BLaER1 treated with 17β-estradiol and CSF1 and Interleukin-3, amounts not matched to agents 10 nM and 100 nM (cell line): ENCODE measurements at regions not wholly inside any gene's neighbourhood (a gene's known extent, or its start where the extent isn't known, plus 50 kb on each side); places are given as distances from the start of the nearest gene placed in this dataset.

Experiments
- H3K27ac ChIP-seq, 11 experiments: shearing (Covaris generic); formaldehyde crosslinking; 2 replicates each; pipeline ENCODE4 v1.8.1; 2022
- H3K27me3 ChIP-seq, 11 experiments: shearing (Covaris generic); formaldehyde crosslinking; 2 replicates each; pipeline ENCODE4 v1.8.1; 2022
- H3K36me3 ChIP-seq, 11 experiments: shearing (Covaris generic); formaldehyde crosslinking; 2 replicates each; pipeline ENCODE4 v1.8.1; 2022
- H3K4me1 ChIP-seq, 10 experiments: shearing (Covaris generic); formaldehyde crosslinking; 2 replicates each; pipeline ENCODE4 v1.8.1; 2022
- H3K4me2 ChIP-seq, 11 experiments: shearing (Covaris generic); formaldehyde crosslinking; 2 replicates each; pipeline ENCODE4 v1.8.1; 2022
- H3K4me3 ChIP-seq, 10 experiments: shearing (Covaris generic); formaldehyde crosslinking; 2 replicates each; pipeline ENCODE4 v1.8.1; 2022
- H3K9ac ChIP-seq, 11 experiments: shearing (Covaris generic); formaldehyde crosslinking; 2 replicates each; pipeline ENCODE4 v1.8.1; 2022
- H3K9me3 ChIP-seq, 11 experiments: shearing (Covaris generic); formaldehyde crosslinking; replicated peaks in 1 of 11; 2 replicates each; pipeline ENCODE4 v1.8.1; 2022
- H4K20me1 ChIP-seq, 11 experiments: shearing (Covaris generic); formaldehyde crosslinking; 2 replicates each; pipeline ENCODE4 v1.8.1; 2022
- Cebpa-rat ChIP-seq, 11 experiments: shearing (Covaris generic); IDR thresholded peaks; 2 replicates each; pipeline ENCODE4 v1.8.1; 2022

- no peak overlapping the region for H3K27ac ChIP-seq
- no peaks in the 10 kb centered on the region for H4K20me1 ChIP-seq
- no peaks in the 10 kb centered on the region for H3K27me3 ChIP-seq
- H3K4me3 ChIP-seq: no peak overlapping the region
- H3K36me3 ChIP-seq: no peaks in the 10 kb centered on the region
- no peak for TF ChIP-seq Cebpa-rat (IDR thresholded peaks at IDR 0.05)
- H3K4me1 ChIP-seq: no peaks in the 10 kb centered on the region
- H3K9me3 ChIP-seq: peaks cover 0 to 8% (median 0%) of the 10 kb centered on the region in 11 experiments; a peak in 4 of 22 replicates
- no peak overlapping the region for H3K4me2 ChIP-seq
- H3K9ac ChIP-seq: no peak overlapping the region
Measured at GRCh38 chr14:62303437-62303836, 541.2 kb downstream of the SNAPC1 start.

- no peak overlapping the region for H3K4me2 ChIP-seq
- no peaks in the 10 kb centered on the region for H4K20me1 ChIP-seq
- H3K27me3 ChIP-seq: no peaks in the 10 kb centered on the region
- H3K27ac ChIP-seq: no peak overlapping the region
- H3K4me3 ChIP-seq: no peak overlapping the region
- no peak overlapping the region for H3K9ac ChIP-seq
- TF ChIP-seq Cebpa-rat (IDR thresholded peaks at IDR 0.05): no peak
- H3K4me1 ChIP-seq: no peaks in the 10 kb centered on the region
- no peaks in the 10 kb centered on the region for H3K36me3 ChIP-seq
- H3K9me3 ChIP-seq: peaks cover 0 to 8% (median 0%) of the 10 kb centered on the region in 11 experiments; a peak in 4 of 22 replicates
Measured at GRCh38 chr14:62304257-62304656, 542.0 kb downstream of the SNAPC1 start.

GRCh38 chr14:62307844-62308243 is 545.6 kb downstream of the SNAPC1 start:
- no peaks in the 10 kb centered on the region for H3K4me1 ChIP-seq
- no peak overlapping the region for H3K27ac ChIP-seq
- H3K36me3 ChIP-seq: no peaks in the 10 kb centered on the region
- no peaks in the 10 kb centered on the region for H4K20me1 ChIP-seq
- no peak overlapping the region for H3K4me2 ChIP-seq
- no peak overlapping the region for H3K4me3 ChIP-seq
- no peaks in the 10 kb centered on the region for H3K9me3 ChIP-seq
- no peak overlapping the region for H3K9ac ChIP-seq
- TF ChIP-seq Cebpa-rat (IDR thresholded peaks at IDR 0.05): no peak
- H3K27me3 ChIP-seq: no peaks in the 10 kb centered on the region

DNA sequence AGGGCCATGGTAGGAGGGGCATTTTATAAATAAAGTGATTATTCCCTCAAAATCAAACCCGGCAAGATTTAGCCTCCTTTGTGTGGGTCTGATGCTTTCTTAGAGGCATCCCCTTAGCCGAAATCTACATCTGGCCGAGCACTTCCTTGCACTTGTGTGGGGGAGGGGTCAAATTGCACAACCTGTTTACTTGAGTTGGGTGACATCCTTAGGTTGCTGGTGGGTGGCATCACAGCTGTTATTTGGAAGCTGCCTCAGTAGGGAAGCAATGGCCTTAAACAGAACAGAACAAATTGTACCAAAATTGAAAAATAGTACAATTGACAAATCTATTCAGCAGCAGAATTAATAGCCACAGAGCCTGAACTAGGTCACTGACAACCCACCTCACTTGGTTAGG is 546.1 kb downstream of the SNAPC1 start:
- H3K9ac ChIP-seq: no peak overlapping the region
- no peaks in the 10 kb centered on the region for H3K9me3 ChIP-seq
- no peak overlapping the region for H3K4me2 ChIP-seq
- TF ChIP-seq Cebpa-rat (IDR thresholded peaks at IDR 0.05): peak in 2 of 11 experiments; percentile 24 to 40; a peak in 1 of 22 replicates
- no peaks in the 10 kb centered on the region for H3K4me1 ChIP-seq
- H3K4me3 ChIP-seq: no peak overlapping the region
- H3K36me3 ChIP-seq: no peaks in the 10 kb centered on the region
- no peaks in the 10 kb centered on the region for H3K27me3 ChIP-seq
- no peaks in the 10 kb centered on the region for H4K20me1 ChIP-seq
- no peak overlapping the region for H3K27ac ChIP-seq

DNA sequence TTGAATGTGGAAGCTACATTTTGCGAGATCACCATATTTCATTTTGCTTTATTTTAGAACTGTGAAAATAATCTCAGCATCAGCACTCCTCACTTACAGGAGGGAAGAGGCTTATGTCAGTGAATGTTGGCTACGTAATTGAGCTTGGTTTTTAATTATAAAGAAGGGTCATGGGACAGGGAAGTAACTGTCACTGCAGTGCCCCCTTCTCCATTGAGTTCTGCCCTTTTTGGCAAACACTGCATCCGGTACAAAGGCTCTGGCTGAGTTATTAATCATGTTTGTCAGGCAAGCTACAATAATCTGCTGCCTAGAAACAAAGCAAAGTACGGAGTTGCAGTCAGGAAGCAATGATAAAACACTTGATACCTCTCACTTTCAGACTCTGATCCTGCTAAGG is 546.7 kb downstream of the SNAPC1 start:
- no peaks in the 10 kb centered on the region for H4K20me1 ChIP-seq
- H3K36me3 ChIP-seq: no peaks in the 10 kb centered on the region
- H3K27me3 ChIP-seq: no peaks in the 10 kb centered on the region
- H3K4me2 ChIP-seq: no peak overlapping the region
- no peak overlapping the region for H3K4me3 ChIP-seq
- no peak overlapping the region for H3K27ac ChIP-seq
- no peaks in the 10 kb centered on the region for H3K4me1 ChIP-seq
- no peaks in the 10 kb centered on the region for H3K9me3 ChIP-seq
- no peak for TF ChIP-seq Cebpa-rat (IDR thresholded peaks at IDR 0.05)
- H3K9ac ChIP-seq: no peak overlapping the region

DNA sequence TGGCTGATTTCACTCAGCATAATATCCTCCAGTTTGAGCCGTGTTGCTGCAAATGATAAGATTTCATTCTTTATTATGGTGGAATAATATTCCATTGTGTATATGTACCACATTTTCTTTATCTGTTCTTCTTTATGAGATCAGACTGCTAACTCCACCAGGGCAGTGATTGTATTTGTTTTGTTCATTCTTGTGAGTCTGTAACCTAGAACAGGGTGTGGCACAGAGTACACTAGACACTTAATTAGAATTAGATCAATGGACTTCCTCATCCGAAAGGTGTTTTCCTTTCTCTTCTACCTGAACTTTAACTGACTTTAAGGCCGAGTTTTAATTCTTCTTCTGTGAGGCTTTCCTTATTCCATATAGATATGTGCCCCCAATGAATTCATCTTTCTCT is 551.0 kb downstream of the SNAPC1 start:
- H3K9me3 ChIP-seq: no peaks in the 10 kb centered on the region
- H3K9ac ChIP-seq: no peak overlapping the region
- no peak overlapping the region for H3K4me3 ChIP-seq
- no peaks in the 10 kb centered on the region for H3K4me1 ChIP-seq
- no peak overlapping the region for H3K4me2 ChIP-seq
- H4K20me1 ChIP-seq: no peaks in the 10 kb centered on the region
- H3K27ac ChIP-seq: no peak overlapping the region
- no peaks in the 10 kb centered on the region for H3K36me3 ChIP-seq
- H3K27me3 ChIP-seq: no peaks in the 10 kb centered on the region
- TF ChIP-seq Cebpa-rat (IDR thresholded peaks at IDR 0.05): no peak

DNA sequence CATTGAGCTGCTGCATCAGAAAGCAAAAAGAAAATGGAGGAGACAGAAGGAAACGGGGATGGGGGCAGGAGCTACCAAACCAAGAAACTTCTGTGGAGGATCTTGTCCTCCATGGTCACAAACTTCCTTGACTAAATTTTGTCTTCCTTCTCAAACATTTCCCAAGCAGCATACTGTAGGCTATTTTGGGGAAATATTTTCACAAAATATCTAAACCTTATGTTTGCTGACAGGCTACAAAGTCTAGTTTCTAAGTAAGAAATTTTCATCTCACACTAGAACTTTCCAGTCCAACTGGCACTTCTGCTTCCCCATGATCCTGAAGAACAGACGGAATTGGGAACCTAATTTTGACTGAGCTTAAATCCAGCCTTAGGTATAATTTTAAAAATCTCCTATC is 552.0 kb downstream of the SNAPC1 start:
- Histone ChIP-seq H3K36me3 (no peaks in the 10 kb centered on the region), H3K4me1 (no peaks in the 10 kb centered on the region), H3K4me2 (no peak overlapping the region), H3K4me3 (no peak overlapping the region), H4K20me1 (no peaks in the 10 kb centered on the region), H3K9me3 (no peaks in the 10 kb centered on the region), H3K27me3 (no peaks in the 10 kb centered on the region), H3K27ac (no peak overlapping the region), H3K9ac (no peak overlapping the region)
- TF ChIP-seq Cebpa-rat (IDR thresholded peaks at IDR 0.05): no peak

DNA sequence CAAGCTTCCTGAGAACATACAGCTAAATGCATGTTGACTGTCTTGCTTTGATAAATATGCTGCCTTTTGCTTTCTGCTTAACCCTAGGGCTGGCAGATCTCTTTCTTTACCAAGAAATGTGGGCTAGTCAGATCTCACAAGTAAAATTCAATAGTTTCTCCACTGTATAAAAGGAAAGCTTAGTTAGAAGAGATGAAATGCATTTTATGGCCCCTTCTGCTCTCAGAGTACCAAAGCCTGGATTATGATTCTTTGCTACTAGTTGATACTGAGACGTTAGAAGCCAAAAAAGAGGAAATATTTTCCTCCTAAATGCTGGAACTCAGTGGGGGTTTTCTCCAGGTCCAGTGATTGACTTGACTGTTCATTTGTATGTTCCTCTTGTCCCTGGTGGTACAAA is 552.7 kb downstream of the SNAPC1 start:
- no peak overlapping the region for H3K4me2 ChIP-seq
- no peak overlapping the region for H3K27ac ChIP-seq
- H3K4me3 ChIP-seq: no peak overlapping the region
- no peak for TF ChIP-seq Cebpa-rat (IDR thresholded peaks at IDR 0.05)
- H3K9ac ChIP-seq: no peak overlapping the region
- no peaks in the 10 kb centered on the region for H3K9me3 ChIP-seq
- no peaks in the 10 kb centered on the region for H3K36me3 ChIP-seq
- H4K20me1 ChIP-seq: no peaks in the 10 kb centered on the region
- H3K4me1 ChIP-seq: no peaks in the 10 kb centered on the region
- H3K27me3 ChIP-seq: no peaks in the 10 kb centered on the region

DNA sequence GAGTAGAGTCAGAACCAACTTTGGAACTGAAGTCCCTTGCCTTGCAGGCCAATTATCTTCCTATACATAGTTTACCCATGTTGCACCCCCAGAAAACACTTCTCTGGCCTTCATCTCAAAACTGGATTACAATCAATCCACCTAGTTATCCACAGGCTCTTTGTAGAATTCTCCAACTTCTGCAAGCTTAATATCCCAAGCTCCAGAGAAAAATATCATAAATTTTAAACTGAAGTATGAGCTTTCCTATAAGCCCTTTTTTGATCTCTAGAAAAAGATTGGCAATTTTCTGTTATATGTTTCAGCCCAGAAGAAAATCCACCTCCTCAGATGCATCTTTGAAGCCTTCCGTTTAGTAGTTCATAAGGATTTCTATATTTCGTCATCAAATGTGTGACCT is 553.4 kb downstream of the SNAPC1 start:
- no peak overlapping the region for H3K4me3 ChIP-seq
- H3K36me3 ChIP-seq: no peaks in the 10 kb centered on the region
- no peaks in the 10 kb centered on the region for H3K4me1 ChIP-seq
- H3K9me3 ChIP-seq: no peaks in the 10 kb centered on the region
- H3K9ac ChIP-seq: no peak overlapping the region
- no peak for TF ChIP-seq Cebpa-rat (IDR thresholded peaks at IDR 0.05)
- H3K4me2 ChIP-seq: no peak overlapping the region
- H3K27me3 ChIP-seq: no peaks in the 10 kb centered on the region
- H3K27ac ChIP-seq: no peak overlapping the region
- H4K20me1 ChIP-seq: no peaks in the 10 kb centered on the region

DNA sequence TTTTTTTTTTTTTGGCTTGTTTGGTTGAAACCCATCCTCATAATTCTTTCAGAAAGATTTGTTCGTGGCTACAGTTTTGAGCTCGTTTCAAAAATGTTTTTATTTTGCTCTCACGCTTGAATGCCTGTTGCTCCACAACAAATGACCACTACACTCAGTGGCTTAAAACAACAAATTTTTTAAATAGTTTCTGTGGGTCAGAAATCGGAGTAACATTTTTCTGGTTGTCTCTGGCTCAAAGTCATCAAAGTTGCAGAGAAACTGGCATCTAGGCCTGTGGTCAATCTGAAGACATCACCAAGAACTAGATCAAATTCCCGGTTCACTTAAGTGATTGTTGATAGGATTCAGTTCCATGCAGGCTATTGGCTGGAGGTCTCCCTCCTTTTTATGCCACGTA is 560.0 kb downstream of the SNAPC1 start:
- Histone ChIP-seq H3K27me3 (no peaks in the 10 kb centered on the region), H3K27ac (no peak overlapping the region), H3K4me2 (no peak overlapping the region), H4K20me1 (no peaks in the 10 kb centered on the region), H3K4me3 (no peak overlapping the region), H3K36me3 (no peaks in the 10 kb centered on the region), H3K4me1 (no peaks in the 10 kb centered on the region), H3K9me3 (peaks cover 0 to 7% (median 0%) of the 10 kb centered on the region in 11 experiments; a peak in 1 of 22 replicates), H3K9ac (no peak overlapping the region)
- TF ChIP-seq Cebpa-rat (IDR thresholded peaks at IDR 0.05): no peak

- Histone ChIP-seq H4K20me1 (no peaks in the 10 kb centered on the region), H3K4me2 (no peak overlapping the region), H3K9ac (no peak overlapping the region), H3K4me1 (no peaks in the 10 kb centered on the region), H3K27ac (no peak overlapping the region), H3K9me3 (peaks cover 0 to 7% (median 0%) of the 10 kb centered on the region in 11 experiments; a peak in 1 of 22 replicates), H3K36me3 (no peaks in the 10 kb centered on the region), H3K4me3 (no peak overlapping the region), H3K27me3 (no peaks in the 10 kb centered on the region)
- TF ChIP-seq Cebpa-rat (IDR thresholded peaks at IDR 0.05): no peak
Measured at GRCh38 chr14:62329427-62329826, 567.2 kb downstream of the SNAPC1 start.
